Body of pancreas (tissue), 4 donors: ENCODE measurements at regions not wholly inside any gene's neighbourhood (a gene's known extent, or its start where the extent isn't known, plus 50 kb on each side); places are given as distances from the start of the nearest gene placed in this dataset.

ENCODE experiments used
- POLR2A ChIP-seq, 3 donors: fragments of 450-650 bp; IDR thresholded peaks; one replicate each; pipeline ENCODE4 v1.6.1; 2016; ENCODE audit warnings: antibody characterized with exemption in 3 of 3, mild to moderate bottlenecking in 2 of 3
- TF ChIP-seq, protein P1 (sequence below), 7 experiments: fragments of 450-650 bp in 4 of 7; fragments of 200-600 bp in 3 of 7; sonication (generic) in 3 of 7; IDR thresholded peaks; one replicate each; pipeline ENCODE4 v1.5.1; 2016 to 2019; ENCODE audit warnings: antibody characterized with exemption in 7 of 7

GRCh38 chr11:29333993-29334775 is 682.6 kb downstream of the KCNA4 start:
- TF ChIP-seq, protein P1, sequence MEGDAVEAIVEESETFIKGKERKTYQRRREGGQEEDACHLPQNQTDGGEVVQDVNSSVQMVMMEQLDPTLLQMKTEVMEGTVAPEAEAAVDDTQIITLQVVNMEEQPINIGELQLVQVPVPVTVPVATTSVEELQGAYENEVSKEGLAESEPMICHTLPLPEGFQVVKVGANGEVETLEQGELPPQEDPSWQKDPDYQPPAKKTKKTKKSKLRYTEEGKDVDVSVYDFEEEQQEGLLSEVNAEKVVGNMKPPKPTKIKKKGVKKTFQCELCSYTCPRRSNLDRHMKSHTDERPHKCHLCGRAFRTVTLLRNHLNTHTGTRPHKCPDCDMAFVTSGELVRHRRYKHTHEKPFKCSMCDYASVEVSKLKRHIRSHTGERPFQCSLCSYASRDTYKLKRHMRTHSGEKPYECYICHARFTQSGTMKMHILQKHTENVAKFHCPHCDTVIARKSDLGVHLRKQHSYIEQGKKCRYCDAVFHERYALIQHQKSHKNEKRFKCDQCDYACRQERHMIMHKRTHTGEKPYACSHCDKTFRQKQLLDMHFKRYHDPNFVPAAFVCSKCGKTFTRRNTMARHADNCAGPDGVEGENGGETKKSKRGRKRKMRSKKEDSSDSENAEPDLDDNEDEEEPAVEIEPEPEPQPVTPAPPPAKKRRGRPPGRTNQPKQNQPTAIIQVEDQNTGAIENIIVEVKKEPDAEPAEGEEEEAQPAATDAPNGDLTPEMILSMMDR (IDR thresholded peaks at IDR 0.05) = peak in 6 of 7 experiments; percentile 23 to 45 (median 36)
- no peak for TF ChIP-seq POLR2A (IDR thresholded peaks at IDR 0.05)
